Dendritic cell treated with granulocyte-macrophage colony-stimulating factor and Interleukin-4, amounts not matched to agents 40 ng/mL and 50 ng/mL, for 4 days (primary cell): ENCODE measurements at regions not wholly inside any gene's neighbourhood (a gene's known extent, or its start where the extent isn't known, plus 50 kb on each side); places are given as distances from the start of the nearest gene placed in this dataset.

Experiments
- H3K27ac Mint-ChIP-seq: one replicate; pipeline ENCODE4 v1.8.0; 2022; ENCODE audit warnings: mild to moderate bottlenecking, mixed read lengths
- H3K27me3 Mint-ChIP-seq: one replicate; pipeline ENCODE4 v1.8.0; 2022; ENCODE audit warnings: mild to moderate bottlenecking, mixed read lengths
- H3K36me3 Mint-ChIP-seq: one replicate; pipeline ENCODE4 v1.8.0; 2022; ENCODE audit warnings: low read depth, mixed read lengths
- H3K4me1 Mint-ChIP-seq: one replicate; pipeline ENCODE4 v1.8.0; 2022; ENCODE audit warnings: low read depth, mixed read lengths
- H3K4me3 Mint-ChIP-seq: one replicate; pipeline ENCODE4 v1.8.0; 2022; ENCODE audit warnings: mild to moderate bottlenecking, moderate library complexity, mixed read lengths
- H3K9me3 Mint-ChIP-seq: one replicate; pipeline ENCODE4 v1.8.0; 2022; ENCODE audit warnings: mixed read lengths
- intact Hi-C: fragments of 100-400 bp; cut with micrococcal nuclease; formaldehyde crosslinking; loops from one replicate; pipeline ENCODE4 v1.15.0; 2022

- intact Hi-C loops, result loop anchor here (5.0 kb wide), 1 partner anchor 36 kb away; no protein-coding TSS in a partner anchor
- Mint-ChIP-seq H3K4me3 (no peak overlapping the region), H3K9me3 (peaks cover 6% of the 10 kb centered on the region), H3K4me1 (peaks cover 68% of the 10 kb centered on the region), H3K27me3 (peaks cover 59% of the 10 kb centered on the region), H3K36me3 (peaks cover 5% of the 10 kb centered on the region), H3K27ac (peak overlapping the region; percentile 76)
Observed at GRCh38 chr17:77880711-77881450, 77.6 kb upstream of the TNRC6C start.

GRCh38 chr17:77881545-77881944 lies 77.0 kb upstream of the TNRC6C start:
- intact Hi-C loops, result loop anchor here (5.0 kb wide), 1 partner anchor 36 kb away; no protein-coding TSS in a partner anchor
- Mint-ChIP-seq H3K27ac (peak overlapping the region; percentile 76), H3K4me1 (peaks cover 72% of the 10 kb centered on the region), H3K9me3 (no peaks in the 10 kb centered on the region), H3K4me3 (peak overlapping the region; percentile 37), H3K36me3 (no peaks in the 10 kb centered on the region), H3K27me3 (peaks cover 66% of the 10 kb centered on the region)

- H3K27ac Mint-ChIP-seq, result peak overlapping the region; percentile 76
- no peaks in the 10 kb centered on the region for H3K9me3 Mint-ChIP-seq
- H3K27me3 Mint-ChIP-seq, result peaks cover 71% of the 10 kb centered on the region
- no peaks in the 10 kb centered on the region for H3K36me3 Mint-ChIP-seq
- H3K4me3 Mint-ChIP-seq, result peak overlapping the region; percentile 37
- intact Hi-C loops, result loop anchor here (5.0 kb wide), 1 partner anchor 35 kb away; no protein-coding TSS in a partner anchor
- peaks cover 77% of the 10 kb centered on the region for H3K4me1 Mint-ChIP-seq
Observed at GRCh38 chr17:77882040-77882439, 76.5 kb upstream of the TNRC6C start.

GRCh38 chr17:77882481-77883212 lies 75.9 kb upstream of the TNRC6C start:
- intact Hi-C loops, result loop anchor here (5.0 kb wide), 1 partner anchor 35 kb away; no protein-coding TSS in a partner anchor
- peaks cover 78% of the 10 kb centered on the region for H3K4me1 Mint-ChIP-seq
- H3K36me3 Mint-ChIP-seq, result no peaks in the 10 kb centered on the region
- peaks cover 71% of the 10 kb centered on the region for H3K27me3 Mint-ChIP-seq
- H3K9me3 Mint-ChIP-seq, result no peaks in the 10 kb centered on the region
- H3K4me3 Mint-ChIP-seq, result peak overlapping the region; percentile 13
- H3K27ac Mint-ChIP-seq, result peak overlapping the region; percentile 76

- H3K36me3 Mint-ChIP-seq, result no peaks in the 10 kb centered on the region
- H3K27me3 Mint-ChIP-seq, result peaks cover 74% of the 10 kb centered on the region
- intact Hi-C loops, result loop anchor here (5.0 kb wide), 1 partner anchor 34 kb away; no protein-coding TSS in a partner anchor
- no peaks in the 10 kb centered on the region for H3K9me3 Mint-ChIP-seq
- no peak overlapping the region for H3K4me3 Mint-ChIP-seq
- H3K27ac Mint-ChIP-seq, result peak overlapping the region; percentile 76
- peaks cover 81% of the 10 kb centered on the region for H3K4me1 Mint-ChIP-seq
Observed at GRCh38 chr17:77883213-77883650, 75.3 kb upstream of the TNRC6C start.

GRCh38 chr17:77884019-77884418 lies 74.5 kb upstream of the TNRC6C start:
- Mint-ChIP-seq H3K27ac (peak overlapping the region; percentile 76), H3K27me3 (peaks cover 76% of the 10 kb centered on the region), H3K36me3 (no peaks in the 10 kb centered on the region), H3K9me3 (no peaks in the 10 kb centered on the region), H3K4me3 (no peak overlapping the region), H3K4me1 (peaks cover 89% of the 10 kb centered on the region)
- intact Hi-C loops, result loop anchor here (5.0 kb wide), 1 partner anchor 33 kb away; no protein-coding TSS in a partner anchor

- H3K4me3 Mint-ChIP-seq, result no peak overlapping the region
- no peaks in the 10 kb centered on the region for H3K9me3 Mint-ChIP-seq
- peaks cover 82% of the 10 kb centered on the region for H3K4me1 Mint-ChIP-seq
- intact Hi-C loops, result loop anchor here (5.0 kb wide), 2 partner anchors 32 to 43 kb away; no protein-coding TSS in a partner anchor
- peaks cover 76% of the 10 kb centered on the region for H3K27me3 Mint-ChIP-seq
- H3K36me3 Mint-ChIP-seq, result no peaks in the 10 kb centered on the region
- peak overlapping the region; percentile 76 for H3K27ac Mint-ChIP-seq
Observed at GRCh38 chr17:77884967-77885641, 73.4 kb upstream of the TNRC6C start.

GRCh38 chr17:77885678-77886386 lies 72.7 kb upstream of the TNRC6C start:
- Mint-ChIP-seq H3K36me3 (no peaks in the 10 kb centered on the region), H3K27ac (peak overlapping the region; percentile 73), H3K27me3 (peaks cover 77% of the 10 kb centered on the region), H3K4me1 (peaks cover 75% of the 10 kb centered on the region), H3K4me3 (no peak overlapping the region), H3K9me3 (no peaks in the 10 kb centered on the region)
- intact Hi-C loops, result loop anchor here (5.0 kb wide), 1 partner anchor 44 kb away; no protein-coding TSS in a partner anchor

GRCh38 chr17:77886387-77886728 lies 72.1 kb upstream of the TNRC6C start:
- H3K36me3 Mint-ChIP-seq, result no peaks in the 10 kb centered on the region
- no peak overlapping the region for H3K4me3 Mint-ChIP-seq
- H3K9me3 Mint-ChIP-seq, result no peaks in the 10 kb centered on the region
- peak overlapping the region; percentile 73 for H3K27ac Mint-ChIP-seq
- intact Hi-C loops, result loop anchor here (5.0 kb wide), 1 partner anchor 44 kb away; no protein-coding TSS in a partner anchor
- peaks cover 82% of the 10 kb centered on the region for H3K27me3 Mint-ChIP-seq
- peaks cover 70% of the 10 kb centered on the region for H3K4me1 Mint-ChIP-seq

- peak overlapping the region; percentile 66 for H3K4me3 Mint-ChIP-seq
- intact Hi-C loops, result loop anchor here (5.0 kb wide), 1 partner anchor 45 kb away; no protein-coding TSS in a partner anchor
- no peaks in the 10 kb centered on the region for H3K36me3 Mint-ChIP-seq
- no peaks in the 10 kb centered on the region for H3K9me3 Mint-ChIP-seq
- peaks cover 87% of the 10 kb centered on the region for H3K27me3 Mint-ChIP-seq
- peak overlapping the region; percentile 73 for H3K27ac Mint-ChIP-seq
- peaks cover 62% of the 10 kb centered on the region for H3K4me1 Mint-ChIP-seq
Observed at GRCh38 chr17:77887110-77887463, 71.4 kb upstream of the TNRC6C start.

GRCh38 chr17:77887464-77888241 lies 70.8 kb upstream of the TNRC6C start:
- peak overlapping the region; percentile 73 for H3K27ac Mint-ChIP-seq
- H3K27me3 Mint-ChIP-seq, result peaks cover 93% of the 10 kb centered on the region
- peak overlapping the region; percentile 66 for H3K4me3 Mint-ChIP-seq
- no peaks in the 10 kb centered on the region for H3K9me3 Mint-ChIP-seq
- intact Hi-C loops, result loop anchor here (5.0 kb wide), 1 partner anchor 45 kb away; no protein-coding TSS in a partner anchor
- H3K36me3 Mint-ChIP-seq, result no peaks in the 10 kb centered on the region
- H3K4me1 Mint-ChIP-seq, result peaks cover 57% of the 10 kb centered on the region

GRCh38 chr17:77888242-77889134 lies 70.0 kb upstream of the TNRC6C start:
- Mint-ChIP-seq H3K27ac (peak overlapping the region; percentile 73), H3K9me3 (no peaks in the 10 kb centered on the region), H3K4me1 (peaks cover 48% of the 10 kb centered on the region), H3K27me3 (peaks cover 98% of the 10 kb centered on the region), H3K36me3 (no peaks in the 10 kb centered on the region), H3K4me3 (peak overlapping the region; percentile 66)
- intact Hi-C loops, result loop anchor here (5.0 kb wide), 1 partner anchor 46 kb away; no protein-coding TSS in a partner anchor
